SK-N-SH treated with all-trans-retinoic acid at 6 μM for 48 hours (cell line): ENCODE measurements at regions not wholly inside any gene's neighbourhood (a gene's known extent, or its start where the extent isn't known, plus 50 kb on each side); places are given as distances from the start of the nearest gene placed in this dataset.

Source experiments
- ATAC-seq: fragments of 200-7000 bp; cut with Tn5 transposase; 3 replicates; pipeline ENCODE4 v1.9.1; 2020; ENCODE audit warnings: mild to moderate bottlenecking, moderate library complexity
- ARNTL ChIP-seq: fragments of 450-650 bp; formaldehyde crosslinking; IDR thresholded peaks from 2 replicates; pipeline ENCODE4 v1.5.0; 2020; ENCODE audit warnings: low read depth, mild to moderate bottlenecking, moderate library complexity, borderline replicate concordance
- BACH2 ChIP-seq: fragments of 250-450 bp; sonication (Bioruptor Pico); IDR thresholded peaks from 2 replicates; pipeline ENCODE4 v1.9.0; 2021; ENCODE audit warnings: mild to moderate bottlenecking, borderline replicate concordance
- CSDC2 ChIP-seq: fragments of 250-450 bp; sonication (Bioruptor Pico); IDR thresholded peaks from 2 replicates; pipeline ENCODE4 v1.5.0; 2020; ENCODE audit warnings: mild to moderate bottlenecking, moderate library complexity
- ESRRG ChIP-seq: fragments of 250-450 bp; sonication (Bioruptor Pico); IDR thresholded peaks from 2 replicates; pipeline ENCODE4 v1.6.1; 2021; ENCODE audit warnings: mild to moderate bottlenecking
- GLIS3 ChIP-seq: fragments of 250-450 bp; sonication (Bioruptor Pico); IDR thresholded peaks from 2 replicates; pipeline ENCODE4 v1.5.0; 2020; ENCODE audit warnings: mild to moderate bottlenecking, moderate library complexity
- ISL1 ChIP-seq: fragments of 250-450 bp; sonication (Bioruptor Pico); IDR thresholded peaks from 2 replicates; pipeline ENCODE4 v2.1.2; 2022; ENCODE audit warnings: mild to moderate bottlenecking, moderate library complexity
- OSR1 ChIP-seq: fragments of 250-450 bp; sonication (Bioruptor Pico); IDR thresholded peaks from 2 replicates; pipeline ENCODE4 v1.8.0; 2022; ENCODE audit warnings: moderate library complexity, mild to moderate bottlenecking, inconsistent platforms
- PPARA ChIP-seq: fragments of 250-450 bp; sonication (Bioruptor Pico); IDR thresholded peaks from 2 replicates; pipeline ENCODE4 v1.5.0; 2020; ENCODE audit warnings: mild to moderate bottlenecking, borderline replicate concordance
- RARB ChIP-seq: fragments of 250-450 bp; sonication (Bioruptor Pico); IDR thresholded peaks from 2 replicates; pipeline ENCODE4 v1.8.0; 2021; ENCODE audit warnings: mild to moderate bottlenecking, moderate library complexity
- SNAI2 ChIP-seq: fragments of 250-450 bp; sonication (Bioruptor Pico); IDR thresholded peaks from 2 replicates; pipeline ENCODE4 v1.5.0; 2020; ENCODE audit warnings: mild to moderate bottlenecking, moderate library complexity
- TCF4 ChIP-seq: fragments of 250-450 bp; sonication (Bioruptor Pico); IDR thresholded peaks from 2 replicates; pipeline ENCODE4 v1.8.0; 2021; ENCODE audit warnings: mild to moderate bottlenecking, moderate library complexity, borderline replicate concordance
- ZC3H10 ChIP-seq: fragments of 250-450 bp; sonication (Bioruptor Pico); IDR thresholded peaks from 2 replicates; pipeline ENCODE4 v1.5.1; 2021; ENCODE audit warnings: mild to moderate bottlenecking, moderate library complexity
- ZFP3 ChIP-seq: fragments of 250-450 bp; sonication (Bioruptor Pico); IDR thresholded peaks from 2 replicates; pipeline ENCODE4 v1.5.0; 2020; ENCODE audit warnings: mild to moderate bottlenecking, moderate library complexity
- ZFP30 ChIP-seq: fragments of 450-650 bp; formaldehyde crosslinking; IDR thresholded peaks from 2 replicates; pipeline ENCODE4 v1.5.0; 2022; ENCODE audit warnings: mild to moderate bottlenecking, moderate library complexity
- ZNF565 ChIP-seq: fragments of 450-650 bp; formaldehyde crosslinking; conservative IDR thresholded peaks from 2 replicates; pipeline ENCODE4 v1.5.0; 2020; ENCODE audit warnings: low read depth, mild to moderate bottlenecking, moderate library complexity
- ZNF70 ChIP-seq: fragments of 450-650 bp; formaldehyde crosslinking; IDR thresholded peaks from 2 replicates; pipeline ENCODE4 v1.5.0; 2020; ENCODE audit warnings: mild to moderate bottlenecking, moderate library complexity
- ZNF8 ChIP-seq: fragments of 450-650 bp; formaldehyde crosslinking; IDR thresholded peaks from 2 replicates; pipeline ENCODE4 v1.5.0; 2020; ENCODE audit warnings: mild to moderate bottlenecking, moderate library complexity
- TF ChIP-seq, protein P1 (sequence below): fragments of 250-450 bp; sonication (Bioruptor Pico); IDR thresholded peaks from 2 replicates; pipeline ENCODE4 v1.5.1; 2021; ENCODE audit warnings: mild to moderate bottlenecking, moderate library complexity
- TF ChIP-seq, protein P2 (sequence below): fragments of 250-450 bp; sonication (Bioruptor Pico); IDR thresholded peaks from 2 replicates; pipeline ENCODE4 v1.5.0; 2020; ENCODE audit warnings: mild to moderate bottlenecking, moderate library complexity
- TF ChIP-seq, protein P3 (sequence below): fragments of 250-450 bp; sonication (Bioruptor Pico); IDR thresholded peaks from 2 replicates; pipeline ENCODE4 v1.8.0; 2020; ENCODE audit warnings: mild to moderate bottlenecking, moderate library complexity, borderline replicate concordance
- TF ChIP-seq, protein P4 (sequence below): fragments of 250-450 bp; sonication (Bioruptor Pico); IDR thresholded peaks from 2 replicates; pipeline ENCODE4 v1.8.0; 2021; ENCODE audit warnings: low read depth, mild to moderate bottlenecking, moderate library complexity, borderline replicate concordance

DNA sequence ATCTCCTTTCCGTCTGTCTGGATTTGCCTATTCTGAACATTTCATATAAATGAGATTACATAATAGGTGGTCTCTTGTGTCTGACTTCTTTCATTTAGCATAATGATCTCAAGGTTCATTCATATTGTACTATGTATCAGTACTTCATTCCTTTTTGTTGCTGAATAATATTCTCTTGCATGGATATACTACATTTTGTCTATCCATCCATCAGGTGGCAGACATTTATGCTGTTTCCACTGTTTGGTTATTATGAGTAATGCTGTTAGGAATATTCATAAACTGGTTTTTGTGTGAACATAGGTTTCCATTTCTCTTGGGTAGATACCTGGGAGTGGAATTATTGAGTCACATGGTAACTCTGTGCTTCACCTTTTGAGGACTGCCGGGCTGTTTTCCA, 148.2 kb upstream of the PMEPA1 start:
- no peak for ATAC-seq
- TF ChIP-seq PPARA (CRISPR knock-in tag) (no peak), GLIS3 (CRISPR knock-in tag) (no peak)
- TF ChIP-seq, all 23 proteins: peak for 0

DNA sequence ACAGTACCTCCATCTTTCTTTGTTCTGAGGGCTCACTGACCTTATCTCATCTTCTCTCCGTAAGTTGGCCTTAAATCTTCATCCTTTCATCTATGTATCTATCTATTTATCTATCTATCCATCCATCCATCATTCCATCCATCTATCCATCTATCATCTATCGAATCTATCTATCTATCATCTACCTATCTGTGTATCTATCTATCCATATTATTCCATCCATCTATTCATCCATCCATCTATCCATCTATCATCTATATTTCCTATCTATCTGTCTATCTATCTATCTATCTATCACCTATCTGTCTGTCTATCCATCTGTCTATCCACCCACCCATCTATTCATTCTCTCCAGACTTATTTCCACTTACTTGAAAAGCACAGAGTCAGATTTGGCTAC, 147.3 kb upstream of the PMEPA1 start:
- ATAC-seq = no peak
- TF ChIP-seq OSR1 (no peak), ISL1 (CRISPR knock-in tag) (no peak), ZNF565 (no peak), TCF4 (CRISPR knock-in tag) (no peak), GLIS3 (CRISPR knock-in tag) (no peak), ESRRG (CRISPR knock-in tag) (no peak), SNAI2 (CRISPR knock-in tag) (no peak), ZNF8 (no peak), ARNTL (CRISPR knock-in tag) (no peak), ZNF70 (CRISPR knock-in tag) (no peak), BACH2 (CRISPR knock-in tag) (no peak)
- TF ChIP-seq, protein P1, sequence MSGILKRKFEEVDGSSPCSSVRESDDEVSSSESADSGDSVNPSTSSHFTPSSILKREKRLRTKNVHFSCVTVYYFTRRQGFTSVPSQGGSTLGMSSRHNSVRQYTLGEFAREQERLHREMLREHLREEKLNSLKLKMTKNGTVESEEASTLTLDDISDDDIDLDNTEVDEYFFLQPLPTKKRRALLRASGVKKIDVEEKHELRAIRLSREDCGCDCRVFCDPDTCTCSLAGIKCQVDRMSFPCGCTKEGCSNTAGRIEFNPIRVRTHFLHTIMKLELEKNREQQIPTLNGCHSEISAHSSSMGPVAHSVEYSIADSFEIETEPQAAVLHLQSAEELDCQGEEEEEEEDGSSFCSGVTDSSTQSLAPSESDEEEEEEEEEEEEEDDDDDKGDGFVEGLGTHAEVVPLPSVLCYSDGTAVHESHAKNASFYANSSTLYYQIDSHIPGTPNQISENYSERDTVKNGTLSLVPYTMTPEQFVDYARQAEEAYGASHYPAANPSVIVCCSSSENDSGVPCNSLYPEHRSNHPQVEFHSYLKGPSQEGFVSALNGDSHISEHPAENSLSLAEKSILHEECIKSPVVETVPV (CRISPR knock-in tag) = no peak
- TF ChIP-seq, protein P2, sequence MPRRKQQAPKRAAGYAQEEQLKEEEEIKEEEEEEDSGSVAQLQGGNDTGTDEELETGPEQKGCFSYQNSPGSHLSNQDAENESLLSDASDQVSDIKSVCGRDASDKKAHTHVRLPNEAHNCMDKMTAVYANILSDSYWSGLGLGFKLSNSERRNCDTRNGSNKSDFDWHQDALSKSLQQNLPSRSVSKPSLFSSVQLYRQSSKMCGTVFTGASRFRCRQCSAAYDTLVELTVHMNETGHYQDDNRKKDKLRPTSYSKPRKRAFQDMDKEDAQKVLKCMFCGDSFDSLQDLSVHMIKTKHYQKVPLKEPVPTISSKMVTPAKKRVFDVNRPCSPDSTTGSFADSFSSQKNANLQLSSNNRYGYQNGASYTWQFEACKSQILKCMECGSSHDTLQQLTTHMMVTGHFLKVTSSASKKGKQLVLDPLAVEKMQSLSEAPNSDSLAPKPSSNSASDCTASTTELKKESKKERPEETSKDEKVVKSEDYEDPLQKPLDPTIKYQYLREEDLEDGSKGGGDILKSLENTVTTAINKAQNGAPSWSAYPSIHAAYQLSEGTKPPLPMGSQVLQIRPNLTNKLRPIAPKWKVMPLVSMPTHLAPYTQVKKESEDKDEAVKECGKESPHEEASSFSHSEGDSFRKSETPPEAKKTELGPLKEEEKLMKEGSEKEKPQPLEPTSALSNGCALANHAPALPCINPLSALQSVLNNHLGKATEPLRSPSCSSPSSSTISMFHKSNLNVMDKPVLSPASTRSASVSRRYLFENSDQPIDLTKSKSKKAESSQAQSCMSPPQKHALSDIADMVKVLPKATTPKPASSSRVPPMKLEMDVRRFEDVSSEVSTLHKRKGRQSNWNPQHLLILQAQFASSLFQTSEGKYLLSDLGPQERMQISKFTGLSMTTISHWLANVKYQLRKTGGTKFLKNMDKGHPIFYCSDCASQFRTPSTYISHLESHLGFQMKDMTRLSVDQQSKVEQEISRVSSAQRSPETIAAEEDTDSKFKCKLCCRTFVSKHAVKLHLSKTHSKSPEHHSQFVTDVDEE (CRISPR knock-in tag) = no peak
- TF ChIP-seq, protein P3, sequence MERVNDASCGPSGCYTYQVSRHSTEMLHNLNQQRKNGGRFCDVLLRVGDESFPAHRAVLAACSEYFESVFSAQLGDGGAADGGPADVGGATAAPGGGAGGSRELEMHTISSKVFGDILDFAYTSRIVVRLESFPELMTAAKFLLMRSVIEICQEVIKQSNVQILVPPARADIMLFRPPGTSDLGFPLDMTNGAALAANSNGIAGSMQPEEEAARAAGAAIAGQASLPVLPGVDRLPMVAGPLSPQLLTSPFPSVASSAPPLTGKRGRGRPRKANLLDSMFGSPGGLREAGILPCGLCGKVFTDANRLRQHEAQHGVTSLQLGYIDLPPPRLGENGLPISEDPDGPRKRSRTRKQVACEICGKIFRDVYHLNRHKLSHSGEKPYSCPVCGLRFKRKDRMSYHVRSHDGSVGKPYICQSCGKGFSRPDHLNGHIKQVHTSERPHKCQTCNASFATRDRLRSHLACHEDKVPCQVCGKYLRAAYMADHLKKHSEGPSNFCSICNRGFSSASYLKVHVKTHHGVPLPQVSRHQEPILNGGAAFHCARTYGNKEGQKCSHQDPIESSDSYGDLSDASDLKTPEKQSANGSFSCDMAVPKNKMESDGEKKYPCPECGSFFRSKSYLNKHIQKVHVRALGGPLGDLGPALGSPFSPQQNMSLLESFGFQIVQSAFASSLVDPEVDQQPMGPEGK = no peak
- TF ChIP-seq, protein P4, sequence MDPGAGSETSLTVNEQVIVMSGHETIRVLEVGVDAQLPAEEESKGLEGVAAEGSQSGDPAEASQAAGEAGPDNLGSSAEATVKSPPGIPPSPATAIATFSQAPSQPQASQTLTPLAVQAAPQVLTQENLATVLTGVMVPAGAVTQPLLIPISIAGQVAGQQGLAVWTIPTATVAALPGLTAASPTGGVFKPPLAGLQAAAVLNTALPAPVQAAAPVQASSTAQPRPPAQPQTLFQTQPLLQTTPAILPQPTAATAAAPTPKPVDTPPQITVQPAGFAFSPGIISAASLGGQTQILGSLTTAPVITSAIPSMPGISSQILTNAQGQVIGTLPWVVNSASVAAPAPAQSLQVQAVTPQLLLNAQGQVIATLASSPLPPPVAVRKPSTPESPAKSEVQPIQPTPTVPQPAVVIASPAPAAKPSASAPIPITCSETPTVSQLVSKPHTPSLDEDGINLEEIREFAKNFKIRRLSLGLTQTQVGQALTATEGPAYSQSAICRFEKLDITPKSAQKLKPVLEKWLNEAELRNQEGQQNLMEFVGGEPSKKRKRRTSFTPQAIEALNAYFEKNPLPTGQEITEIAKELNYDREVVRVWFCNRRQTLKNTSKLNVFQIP (CRISPR knock-in tag) = no peak

DNA sequence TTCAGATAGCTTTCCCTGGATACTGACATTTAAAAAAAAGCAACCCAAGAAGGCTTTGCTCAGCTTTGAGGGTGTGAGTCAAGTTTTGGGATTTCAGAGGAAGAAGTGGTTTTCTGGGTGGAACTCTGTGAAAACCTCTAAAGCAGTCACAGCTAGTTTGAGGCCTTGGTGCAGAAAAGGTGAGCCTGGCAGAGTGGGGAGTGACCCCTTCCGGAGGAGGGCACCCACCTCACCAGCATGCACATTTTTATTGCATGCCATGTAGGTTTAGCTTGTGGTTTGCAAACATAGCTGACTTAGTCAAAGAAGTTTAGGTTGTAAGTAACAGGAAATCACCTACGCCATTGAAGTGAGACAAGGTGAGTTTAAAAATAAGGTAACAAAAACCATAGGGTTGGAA, 146.8 kb upstream of the PMEPA1 start:
- TF ChIP-seq, protein P2 (CRISPR knock-in tag) = no peak
- TF ChIP-seq CSDC2 (CRISPR knock-in tag) = no peak
- TF ChIP-seq ARNTL (CRISPR knock-in tag) = no peak
- TF ChIP-seq ZFP3 = no peak
- TF ChIP-seq SNAI2 (CRISPR knock-in tag) = no peak
- ATAC-seq = no peak

DNA sequence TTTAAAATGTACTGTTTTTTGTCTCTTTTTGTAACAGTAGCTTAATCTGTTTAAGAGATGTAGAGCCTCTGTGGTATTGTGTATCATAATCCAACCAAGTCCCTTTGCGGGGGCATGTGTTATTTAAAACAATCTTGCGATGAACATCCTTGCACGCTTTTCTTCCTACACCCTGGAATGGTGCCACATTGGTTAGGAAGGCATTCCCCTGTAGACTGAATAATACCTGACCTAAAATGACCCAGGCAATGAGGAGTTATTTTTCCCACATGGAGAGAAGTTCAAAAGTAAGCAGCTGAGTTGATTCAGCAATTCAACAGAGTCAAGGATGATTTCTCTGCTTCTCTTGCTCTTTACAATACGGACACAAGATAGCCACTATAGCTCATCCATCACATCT, 142.0 kb upstream of the PMEPA1 start:
- no peak for ATAC-seq
- TF ChIP-seq ZNF565 = no peak
- TF ChIP-seq TCF4 (CRISPR knock-in tag) = no peak
- no peak for TF ChIP-seq OSR1
- no peak for TF ChIP-seq ZNF70 (CRISPR knock-in tag)
- no peak for TF ChIP-seq ARNTL (CRISPR knock-in tag)
- no peak for TF ChIP-seq CSDC2 (CRISPR knock-in tag)
- no peak for TF ChIP-seq ZC3H10 (CRISPR knock-in tag)
- TF ChIP-seq, protein P1 (CRISPR knock-in tag) = no peak
- no peak for TF ChIP-seq RARB (CRISPR knock-in tag)
- TF ChIP-seq BACH2 (CRISPR knock-in tag) = no peak
- TF ChIP-seq ZFP30 (CRISPR knock-in tag) = no peak
- TF ChIP-seq ESRRG (CRISPR knock-in tag) = no peak
